ENCODE measurements at regions not wholly inside any gene's neighbourhood (a gene's known extent, or its start where the extent isn't known, plus 50 kb on each side); places are given as distances from the start of the nearest gene placed in this dataset.

GRCh38 chr1:234692966-234693580 is 83.1 kb upstream of the IRF2BP2 start:
- no peak for TF ChIP-seq POLR2A (IDR thresholded peaks at IDR 0.05)
- TF ChIP-seq CTCF (IDR thresholded peaks at IDR 0.05): no peak
